ENCODE measurements at regions not wholly inside any gene's neighbourhood (a gene's known extent, or its start where the extent isn't known, plus 50 kb on each side); places are given as distances from the start of the nearest gene placed in this dataset.

GRCh38 chr6:4560221-4561077, 215.8 kb upstream of the CDYL start:
- no peak for DNase-seq (ENCODE audit: low read depth)

GRCh38 chr6:4559281-4559875, 216.8 kb upstream of the CDYL start:
- no peak for DNase-seq (ENCODE audit: low read depth)

- no peak for DNase-seq (ENCODE audit: low read depth)
Measured at GRCh38 chr6:4554645-4555044, 221.6 kb upstream of the CDYL start.

- no peak for DNase-seq (ENCODE audit: low read depth)
Measured at GRCh38 chr6:4553387-4553786, 222.8 kb upstream of the CDYL start.

GRCh38 chr6:4550227-4550597, 226.0 kb upstream of the CDYL start:
- no peak for DNase-seq (ENCODE audit: low read depth)

- no peak for DNase-seq (ENCODE audit: low read depth)
Measured at GRCh38 chr6:4549556-4550226, 226.5 kb upstream of the CDYL start.

- no peak for DNase-seq (ENCODE audit: low read depth)
Measured at GRCh38 chr6:4545893-4546292, 230.3 kb upstream of the CDYL start.

- no peak for DNase-seq (ENCODE audit: low read depth)
Measured at GRCh38 chr6:4543596-4543995, 232.6 kb upstream of the CDYL start.

GRCh38 chr6:4533576-4533975, 242.6 kb upstream of the CDYL start:
- DNase-seq (ENCODE audit: low read depth): no peak

- DNase-seq (ENCODE audit: low read depth): no peak
Measured at GRCh38 chr6:4531406-4531805, 244.8 kb upstream of the CDYL start.

GRCh38 chr6:4522453-4522852, 253.8 kb upstream of the CDYL start:
- DNase-seq (ENCODE audit: low read depth): no peak

GRCh38 chr6:4521070-4521469, 255.1 kb upstream of the CDYL start:
- no peak for DNase-seq (ENCODE audit: low read depth)

- no peak for DNase-seq (ENCODE audit: low read depth)
Measured at GRCh38 chr6:4518506-4518905, 257.7 kb upstream of the CDYL start.

- no peak for DNase-seq (ENCODE audit: low read depth)
Measured at GRCh38 chr6:4516206-4516605, 260.0 kb upstream of the CDYL start.

GRCh38 chr6:4513561-4513960, 262.6 kb upstream of the CDYL start:
- DNase-seq (ENCODE audit: low read depth): no peak

- peak; percentile 40 for DNase-seq (ENCODE audit: low read depth)
Measured at GRCh38 chr6:4512051-4512471, 264.1 kb upstream of the CDYL start.

- DNase-seq (ENCODE audit: low read depth): peak; percentile 5
Measured at GRCh38 chr6:4511641-4512020, 264.6 kb upstream of the CDYL start.

- peak; percentile 22 for DNase-seq (ENCODE audit: low read depth)
Measured at GRCh38 chr6:4510906-4511640, 265.1 kb upstream of the CDYL start.

GRCh38 chr6:4510317-4510716, 265.9 kb upstream of the CDYL start:
- no peak for DNase-seq (ENCODE audit: low read depth)

- DNase-seq (ENCODE audit: low read depth): no peak
Measured at GRCh38 chr6:4509506-4509905, 266.7 kb upstream of the CDYL start.

- DNase-seq (ENCODE audit: low read depth): no peak
Measured at GRCh38 chr6:4506792-4507191, 269.4 kb upstream of the CDYL start.

GRCh38 chr6:4506223-4506622, 270.0 kb upstream of the CDYL start:
- DNase-seq (ENCODE audit: low read depth): no peak

Data from forelimb muscle (tissue), 1 donor.